HUES48 (cell line): ENCODE measurements at regions not wholly inside any gene's neighbourhood (a gene's known extent, or its start where the extent isn't known, plus 50 kb on each side); places are given as distances from the start of the nearest gene placed in this dataset.

Experiments used
- H3K27ac ChIP-seq: one replicate; pipeline ENCODE4 v1.7.0; 2013; ENCODE audit warnings: low read depth, low read length, inconsistent platforms
- H3K27me3 ChIP-seq: 2 replicates; pipeline ENCODE4 v1.6.1; 2013; ENCODE audit warnings: mild to moderate bottlenecking, low read length; ENCODE audit not compliant: control insufficient read depth, insufficient read depth
- H3K36me3 ChIP-seq: 2 replicates; pipeline ENCODE4 v1.6.1; 2013; ENCODE audit warnings: low read length; ENCODE audit not compliant: control insufficient read depth, insufficient read depth
- H3K4me1 ChIP-seq: 2 replicates; pipeline ENCODE4 v1.6.1; 2013; ENCODE audit warnings: mild to moderate bottlenecking, low read length; ENCODE audit not compliant: control insufficient read depth, insufficient read depth
- H3K4me3 ChIP-seq: 2 replicates; pipeline ENCODE4 v1.5.1; 2013; ENCODE audit warnings: mild to moderate bottlenecking, low read depth, low read length
- H3K9ac ChIP-seq: 2 replicates; pipeline ENCODE4 v1.6.1; 2013; ENCODE audit warnings: mild to moderate bottlenecking, low read depth, low read length, moderate library complexity
- H3K9me3 ChIP-seq: 2 replicates; pipeline ENCODE4 v1.6.1; 2013; ENCODE audit warnings: low read length; ENCODE audit not compliant: control insufficient read depth, insufficient read depth

DNA sequence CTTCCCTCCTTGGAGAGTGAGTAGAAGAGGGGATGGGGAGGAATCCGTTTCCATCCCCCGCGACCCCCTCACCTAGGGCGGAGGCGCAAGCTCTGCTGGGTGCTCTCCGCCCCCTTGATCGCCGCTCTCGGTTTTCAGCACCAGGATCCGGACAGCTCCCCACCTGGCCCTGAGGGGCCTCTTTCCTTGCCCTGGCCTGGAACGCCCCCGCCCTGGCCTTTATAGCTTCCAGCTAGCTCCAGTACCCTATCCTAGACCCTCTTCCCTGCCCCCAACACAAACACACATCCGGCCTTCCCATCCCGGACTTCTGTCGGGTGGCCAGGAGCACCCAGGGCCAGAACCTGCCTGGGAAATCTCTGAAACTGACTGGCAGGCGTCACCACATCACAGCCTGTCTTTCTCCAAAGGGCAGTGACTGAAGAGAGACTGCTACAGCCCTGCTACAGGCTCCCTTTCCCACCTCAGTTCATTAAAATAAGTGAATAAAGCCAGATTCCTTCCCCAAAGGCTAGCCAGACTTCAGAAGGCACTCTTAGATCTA lies 72.3 kb upstream of the LEP start:
- Histone ChIP-seq H3K9ac (no peak overlapping the region), H3K4me3 (peak overlapping the region; percentile 74), H3K36me3 (no peaks in the 10 kb centered on the region), H3K4me1 (peaks cover 29% of the 10 kb centered on the region), H3K27ac (no peak overlapping the region), H3K9me3 (no peaks in the 10 kb centered on the region), H3K27me3 (peaks cover 86% of the 10 kb centered on the region)

DNA sequence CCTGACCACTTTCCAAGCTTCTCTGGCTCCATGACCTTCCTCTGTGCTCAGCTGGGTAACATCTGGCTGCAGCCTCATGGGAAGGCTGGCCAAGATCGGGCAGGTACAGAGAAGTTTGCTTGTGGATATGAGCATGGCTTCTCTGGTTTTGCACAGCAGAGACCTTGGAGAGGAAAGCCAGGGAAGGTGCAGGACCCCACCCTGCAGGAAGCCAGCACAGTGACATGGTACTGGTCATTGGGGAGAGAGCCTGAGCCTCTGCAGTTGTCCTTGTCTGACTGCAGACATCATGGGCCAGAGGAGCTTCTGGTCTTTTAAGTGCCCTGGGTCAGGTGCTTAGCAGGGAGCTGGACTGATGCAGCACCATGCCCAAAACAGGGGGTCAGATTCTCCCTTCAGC lies 70.6 kb upstream of the LEP start:
- H3K9me3 ChIP-seq = no peaks in the 10 kb centered on the region
- peaks cover 18% of the 10 kb centered on the region for H3K4me1 ChIP-seq
- no peaks in the 10 kb centered on the region for H3K36me3 ChIP-seq
- no peak overlapping the region for H3K4me3 ChIP-seq
- H3K27me3 ChIP-seq = peaks cover 71% of the 10 kb centered on the region
- no peak overlapping the region for H3K27ac ChIP-seq
- H3K9ac ChIP-seq = no peak overlapping the region

DNA sequence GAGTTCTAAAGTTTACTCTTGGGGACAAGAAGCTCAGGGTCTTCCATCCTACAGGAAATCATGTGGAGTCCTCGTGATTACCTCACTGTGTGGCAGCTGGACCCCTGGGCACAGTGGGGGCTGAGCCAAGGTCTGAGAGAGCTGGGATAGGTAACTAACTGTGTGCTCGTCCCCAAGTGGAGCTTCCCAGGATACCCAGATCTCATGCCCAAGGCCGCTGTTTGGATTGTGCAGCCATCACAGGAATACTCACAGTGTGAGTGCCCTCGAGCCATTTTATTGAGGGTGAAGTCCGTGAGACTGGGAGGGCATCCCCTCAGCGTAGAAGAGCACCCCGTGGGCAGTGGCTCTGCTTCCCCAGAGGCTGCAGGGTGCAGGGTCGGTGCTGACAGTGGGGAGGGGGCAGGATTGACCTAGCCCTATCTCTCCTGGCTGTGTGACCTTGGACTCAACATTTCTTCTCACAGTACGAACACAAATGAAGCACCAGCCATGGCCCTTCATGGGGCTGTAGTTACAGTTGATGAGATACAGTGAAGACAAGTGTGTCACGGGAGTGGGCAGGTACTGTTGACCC lies 69.6 kb upstream of the LEP start:
- Histone ChIP-seq H3K36me3 (no peaks in the 10 kb centered on the region), H3K9me3 (no peaks in the 10 kb centered on the region), H3K4me3 (no peak overlapping the region), H3K27ac (no peak overlapping the region), H3K9ac (no peak overlapping the region), H3K27me3 (peaks cover 62% of the 10 kb centered on the region), H3K4me1 (peaks cover 8% of the 10 kb centered on the region)

GRCh38 chr7:128172151-128172550 lies 68.9 kb upstream of the LEP start:
- Histone ChIP-seq H3K27me3 (peaks cover 54% of the 10 kb centered on the region), H3K9me3 (no peaks in the 10 kb centered on the region), H3K27ac (no peak overlapping the region), H3K9ac (no peak overlapping the region), H3K36me3 (no peaks in the 10 kb centered on the region), H3K4me1 (peaks cover 8% of the 10 kb centered on the region), H3K4me3 (no peak overlapping the region)

- H3K4me1 ChIP-seq = peaks cover 8% of the 10 kb centered on the region
- no peak overlapping the region for H3K27ac ChIP-seq
- H3K9me3 ChIP-seq = no peaks in the 10 kb centered on the region
- H3K36me3 ChIP-seq = no peaks in the 10 kb centered on the region
- peaks cover 46% of the 10 kb centered on the region for H3K27me3 ChIP-seq
- H3K9ac ChIP-seq = no peak overlapping the region
- H3K4me3 ChIP-seq = no peak overlapping the region
Observed at GRCh38 chr7:128172963-128173362, 68.1 kb upstream of the LEP start.

DNA sequence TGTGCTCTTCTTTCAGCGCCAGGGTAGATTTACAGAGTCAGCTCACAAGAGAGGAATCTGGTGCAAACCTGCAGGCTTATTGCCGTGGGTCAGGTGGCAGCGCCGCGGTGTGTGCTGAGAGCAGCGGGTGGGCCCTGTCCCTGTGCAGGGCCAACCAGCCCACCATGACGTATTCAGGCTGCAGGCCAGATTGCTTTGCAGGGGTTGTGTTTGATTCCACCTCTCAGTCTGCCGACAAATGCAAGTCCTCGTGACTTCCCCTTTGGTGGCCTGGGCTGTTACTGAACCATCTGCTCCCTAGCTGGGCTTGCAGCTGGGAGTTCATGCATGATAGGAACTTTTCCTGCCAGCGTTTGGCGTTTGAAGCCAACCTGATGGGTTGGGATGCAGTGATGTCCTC lies 66.7 kb upstream of the LEP start:
- Histone ChIP-seq H3K36me3 (no peaks in the 10 kb centered on the region), H3K9me3 (no peaks in the 10 kb centered on the region), H3K9ac (no peak overlapping the region), H3K4me3 (no peak overlapping the region), H3K27ac (no peak overlapping the region), H3K4me1 (no peaks in the 10 kb centered on the region), H3K27me3 (peaks cover 33% of the 10 kb centered on the region)

- no peaks in the 10 kb centered on the region for H3K36me3 ChIP-seq
- H3K4me3 ChIP-seq = no peak overlapping the region
- H3K27me3 ChIP-seq = peaks cover 9% of the 10 kb centered on the region
- no peaks in the 10 kb centered on the region for H3K9me3 ChIP-seq
- H3K9ac ChIP-seq = no peak overlapping the region
- H3K4me1 ChIP-seq = no peaks in the 10 kb centered on the region
- no peak overlapping the region for H3K27ac ChIP-seq
Observed at GRCh38 chr7:128176696-128177095, 64.4 kb upstream of the LEP start.

- H3K4me1 ChIP-seq = no peaks in the 10 kb centered on the region
Observed at GRCh38 chr7:128177768-128178550, 63.1 kb upstream of the LEP start.

DNA sequence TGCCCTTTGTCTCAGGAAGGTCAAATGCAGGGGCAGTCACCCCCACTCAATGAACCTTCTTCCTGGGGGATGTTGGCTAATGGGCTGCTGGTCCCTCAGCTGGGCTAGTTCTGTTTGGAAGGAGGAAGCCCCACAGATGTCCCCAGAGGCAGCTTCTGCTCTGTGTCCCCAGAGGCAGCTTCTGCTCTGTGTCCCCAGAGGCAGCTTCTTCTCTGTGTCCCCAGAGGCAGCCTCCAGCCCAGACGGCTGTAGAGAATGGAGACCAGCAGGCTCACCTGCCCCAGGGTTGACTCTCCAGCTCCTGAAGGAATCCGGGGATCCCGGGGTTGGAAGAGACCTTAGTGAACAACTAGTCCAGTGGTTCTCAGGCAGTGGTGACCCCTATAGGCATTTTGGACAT lies 62.5 kb upstream of the LEP start:
- peaks cover 2% of the 10 kb centered on the region; the same call in 1 of the 2 replicates for H3K27me3 ChIP-seq
- no peak overlapping the region for H3K27ac ChIP-seq
- H3K9ac ChIP-seq = no peak overlapping the region
- H3K9me3 ChIP-seq = no peaks in the 10 kb centered on the region
- H3K36me3 ChIP-seq = no peaks in the 10 kb centered on the region
- no peak overlapping the region for H3K4me3 ChIP-seq
- H3K4me1 ChIP-seq = no peaks in the 10 kb centered on the region

More at GRCh38 chr7:128177768-128178550, 63.1 kb upstream of the LEP start:
- no peak overlapping the region for H3K4me3 ChIP-seq
- no peaks in the 10 kb centered on the region for H3K36me3 ChIP-seq
- H3K27ac ChIP-seq = no peak overlapping the region
- no peaks in the 10 kb centered on the region for H3K9me3 ChIP-seq
- no peak overlapping the region for H3K9ac ChIP-seq
- peaks cover 2% of the 10 kb centered on the region; the same call in 1 of the 2 replicates for H3K27me3 ChIP-seq

- H3K4me3 ChIP-seq = no peak overlapping the region
- peaks cover 23% of the 10 kb centered on the region for H3K27me3 ChIP-seq
- no peaks in the 10 kb centered on the region for H3K9me3 ChIP-seq
- H3K27ac ChIP-seq = no peak overlapping the region
- peaks cover 12% of the 10 kb centered on the region for H3K4me1 ChIP-seq
- H3K9ac ChIP-seq = no peak overlapping the region
- H3K36me3 ChIP-seq = no peaks in the 10 kb centered on the region
Observed at GRCh38 chr7:128188396-128189230, 52.5 kb upstream of the LEP start.
